Bronchial epithelial cell (primary cell): ENCODE measurements at regions not wholly inside any gene's neighbourhood (a gene's known extent, or its start where the extent isn't known, plus 50 kb on each side); places are given as distances from the start of the nearest gene placed in this dataset.

Experiments used
- DNase-seq: peaks from one replicate; pipeline ENCODE4 v3.0.0-alpha.2; 2010; ENCODE audit warnings: low read depth
- FAIRE-seq: peaks from 2 replicates; lab custom pipeline; 2011; peaks lifted over from hg19 to GRCh38; lab: Jason Lieb, UNC
- H3K27me3 ChIP-seq: 2 replicates; pipeline ENCODE4 v1.5.1; 2011; ENCODE audit warnings: low read length; ENCODE audit not compliant: control insufficient read depth, insufficient read depth
- H3K36me3 ChIP-seq: 2 replicates; pipeline ENCODE4 v1.5.1; 2011; ENCODE audit warnings: low read length; ENCODE audit not compliant: control insufficient read depth, insufficient read depth
- H3K4me3 ChIP-seq: 2 replicates; pipeline ENCODE4 v1.5.1; 2011; ENCODE audit warnings: mild to moderate bottlenecking, low read depth, low read length, control low read depth
- TF ChIP-seq, protein P1 (sequence below): IDR thresholded peaks from 2 replicates; pipeline ENCODE4 v1.5.1; 2011; ENCODE audit warnings: mild to moderate bottlenecking, moderate library complexity, low read length, control low read depth, inconsistent platforms; ENCODE audit not compliant: insufficient read depth, severe bottlenecking

DNA sequence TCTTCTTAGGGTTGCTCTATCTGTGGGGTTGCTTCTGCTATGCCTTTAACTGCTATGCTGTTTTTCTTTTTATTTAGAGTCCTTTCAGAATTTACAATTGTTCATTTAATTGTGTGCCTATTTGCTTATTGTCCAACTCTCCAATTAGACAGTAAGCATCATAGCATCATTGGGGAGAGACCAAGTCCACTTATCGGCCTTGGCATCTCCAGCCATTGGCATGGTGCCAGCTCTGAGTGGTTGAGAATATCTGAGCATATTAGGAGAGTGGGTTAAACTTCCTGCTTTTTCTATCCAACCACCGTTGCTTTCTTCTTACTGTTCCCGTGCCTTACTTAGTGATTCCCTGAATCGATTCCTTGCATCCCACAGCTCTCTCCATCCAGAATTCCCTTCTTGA lies 535.0 kb downstream of the AJAP1 start:
- FAIRE-seq (no peak), DNase-seq (no peak)
- Histone ChIP-seq H3K36me3 (no peaks in the 10 kb centered on the region), H3K27me3 (no peaks in the 10 kb centered on the region), H3K4me3 (no peak overlapping the region)
- TF ChIP-seq, protein P1, sequence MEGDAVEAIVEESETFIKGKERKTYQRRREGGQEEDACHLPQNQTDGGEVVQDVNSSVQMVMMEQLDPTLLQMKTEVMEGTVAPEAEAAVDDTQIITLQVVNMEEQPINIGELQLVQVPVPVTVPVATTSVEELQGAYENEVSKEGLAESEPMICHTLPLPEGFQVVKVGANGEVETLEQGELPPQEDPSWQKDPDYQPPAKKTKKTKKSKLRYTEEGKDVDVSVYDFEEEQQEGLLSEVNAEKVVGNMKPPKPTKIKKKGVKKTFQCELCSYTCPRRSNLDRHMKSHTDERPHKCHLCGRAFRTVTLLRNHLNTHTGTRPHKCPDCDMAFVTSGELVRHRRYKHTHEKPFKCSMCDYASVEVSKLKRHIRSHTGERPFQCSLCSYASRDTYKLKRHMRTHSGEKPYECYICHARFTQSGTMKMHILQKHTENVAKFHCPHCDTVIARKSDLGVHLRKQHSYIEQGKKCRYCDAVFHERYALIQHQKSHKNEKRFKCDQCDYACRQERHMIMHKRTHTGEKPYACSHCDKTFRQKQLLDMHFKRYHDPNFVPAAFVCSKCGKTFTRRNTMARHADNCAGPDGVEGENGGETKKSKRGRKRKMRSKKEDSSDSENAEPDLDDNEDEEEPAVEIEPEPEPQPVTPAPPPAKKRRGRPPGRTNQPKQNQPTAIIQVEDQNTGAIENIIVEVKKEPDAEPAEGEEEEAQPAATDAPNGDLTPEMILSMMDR = no peak

DNA sequence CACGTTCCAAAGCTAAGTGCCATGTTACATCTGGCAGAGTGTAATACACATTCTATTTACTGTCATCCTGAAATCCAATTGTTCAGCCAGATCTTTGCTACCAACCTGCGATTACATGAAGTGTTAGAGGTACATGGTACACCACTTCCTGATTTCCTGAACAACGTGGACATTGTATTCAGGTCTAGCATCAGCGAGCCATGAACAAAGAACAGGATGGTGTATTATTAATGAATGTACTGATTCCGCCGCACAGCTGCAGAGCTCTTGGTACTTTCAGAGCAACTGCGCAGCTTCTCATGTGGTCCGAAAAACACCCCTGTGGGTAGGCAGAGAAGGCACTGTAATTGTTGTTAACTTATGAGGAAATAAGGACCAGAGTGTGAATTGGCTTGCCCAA lies 511.4 kb downstream of the AJAP1 start:
- FAIRE-seq = no peak

DNA sequence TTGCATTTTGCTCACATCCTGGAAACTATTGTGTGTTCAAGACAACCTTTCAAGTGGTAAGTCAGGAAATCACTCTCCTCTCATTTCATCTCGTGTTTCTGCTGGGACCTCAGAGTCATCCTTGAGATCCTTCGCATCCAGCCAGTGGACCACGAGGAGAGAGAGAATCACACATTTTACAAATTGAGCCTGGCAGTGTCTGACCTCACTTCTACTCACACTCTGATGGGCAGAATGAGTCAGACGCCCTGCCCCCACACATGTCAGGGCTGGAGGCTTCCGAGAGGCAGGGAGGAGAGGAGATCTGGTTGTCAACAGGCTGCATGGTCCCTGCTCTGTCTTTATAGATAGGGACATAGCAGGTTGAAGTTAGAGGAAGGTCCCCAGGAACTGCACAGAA lies 509.7 kb downstream of the AJAP1 start:
- TF ChIP-seq, protein P1 = no peak
- DNase-seq (no peak), FAIRE-seq (no peak)
- H3K36me3 ChIP-seq = no peaks in the 10 kb centered on the region
- no peak overlapping the region for H3K4me3 ChIP-seq
- H3K27me3 ChIP-seq = no peaks in the 10 kb centered on the region

More for the DNA sequence above, 511.4 kb downstream of the AJAP1 start:
- TF ChIP-seq, protein P1 = no peak
- H3K27me3 ChIP-seq = no peaks in the 10 kb centered on the region
- DNase-seq = no peak
- H3K36me3 ChIP-seq = no peaks in the 10 kb centered on the region
- no peak overlapping the region for H3K4me3 ChIP-seq

DNA sequence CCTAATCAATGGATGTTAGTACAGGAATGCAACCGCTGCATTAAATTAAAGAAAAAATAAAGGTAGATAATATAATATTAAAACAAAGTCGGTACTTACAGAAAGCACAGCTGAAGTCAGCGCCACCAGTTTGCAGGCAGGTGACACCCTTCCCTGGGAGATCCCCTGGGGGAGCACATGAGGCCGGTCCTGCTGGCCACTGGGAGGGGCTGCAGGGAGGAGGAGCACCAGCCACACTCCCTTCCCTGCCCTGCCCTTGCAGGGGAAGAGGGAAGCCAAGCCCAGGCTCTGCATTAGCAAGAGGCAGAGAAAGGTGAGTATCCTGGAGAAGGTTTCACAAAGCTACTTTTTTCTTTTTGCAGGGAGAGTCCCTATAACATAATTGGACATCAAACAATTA lies 507.0 kb downstream of the AJAP1 start:
- TF ChIP-seq, protein P1 = no peak
- H3K4me3 ChIP-seq = no peak overlapping the region
- FAIRE-seq (no peak), DNase-seq (no peak)
- H3K36me3 ChIP-seq = no peaks in the 10 kb centered on the region
- H3K27me3 ChIP-seq = no peaks in the 10 kb centered on the region

DNA sequence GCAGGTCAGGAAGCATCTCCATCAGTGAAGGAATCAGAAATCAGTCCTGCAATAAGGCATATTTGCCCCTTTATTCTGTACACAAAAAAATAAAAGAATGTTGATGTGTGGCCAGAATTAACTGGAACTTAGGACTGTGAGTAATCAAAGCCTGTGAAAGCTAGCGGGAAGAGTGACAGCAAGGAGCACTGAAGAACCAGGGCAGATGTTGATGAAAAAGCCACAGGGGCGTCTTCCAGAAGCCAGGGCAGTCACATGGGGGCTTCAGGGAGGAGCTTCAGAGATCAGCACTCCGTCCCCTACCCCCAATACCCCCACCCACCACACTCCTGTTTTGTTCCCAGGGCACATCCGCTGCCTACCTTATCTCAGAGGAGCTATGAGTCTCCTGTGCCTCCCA lies 502.8 kb downstream of the AJAP1 start:
- Histone ChIP-seq H3K27me3 (no peaks in the 10 kb centered on the region), H3K4me3 (no peak overlapping the region), H3K36me3 (no peaks in the 10 kb centered on the region)
- TF ChIP-seq, protein P1 = no peak
- no peak for DNase-seq
- no peak for FAIRE-seq

DNA sequence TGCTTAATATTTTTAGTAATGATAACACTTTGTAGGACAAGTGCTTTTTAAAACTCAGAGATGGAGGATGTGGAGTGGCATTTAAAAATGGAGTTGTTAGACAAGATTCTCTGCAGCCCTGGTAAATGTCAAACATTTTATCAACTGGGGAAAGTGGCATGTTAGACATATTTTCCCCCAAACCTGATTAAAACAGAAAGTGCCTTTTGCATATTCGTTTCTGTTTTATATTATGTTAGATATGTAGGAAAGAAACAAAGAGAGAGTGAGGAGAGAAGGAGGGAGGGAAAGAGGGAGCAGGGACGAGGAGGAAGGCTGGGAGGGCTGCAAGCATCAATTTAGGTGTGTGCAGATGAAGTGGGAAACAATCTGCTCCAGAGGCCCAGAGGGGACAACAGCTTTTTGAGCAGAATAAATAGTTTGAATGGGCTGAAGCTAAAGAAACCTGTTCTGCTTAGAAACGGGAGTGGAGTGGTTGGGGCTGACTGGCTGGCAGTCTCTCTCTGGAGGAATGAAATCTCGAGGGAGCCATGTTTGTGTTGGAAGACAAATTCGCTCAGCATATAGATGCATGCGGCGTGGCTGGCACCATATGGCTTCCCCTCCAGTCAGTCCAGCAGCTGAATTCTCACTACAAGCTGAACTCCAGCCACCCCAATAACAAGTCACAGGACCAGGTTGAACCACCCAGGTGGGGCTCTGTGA lies 502.2 kb downstream of the AJAP1 start:
- no peak overlapping the region for H3K4me3 ChIP-seq
- FAIRE-seq = no peak

More for the DNA sequence above, 502.2 kb downstream of the AJAP1 start:
- DNase-seq = no peak
- Histone ChIP-seq H3K27me3 (no peaks in the 10 kb centered on the region), H3K36me3 (no peaks in the 10 kb centered on the region)
- TF ChIP-seq, protein P1 = no peak
